ENCODE measurements at regions not wholly inside any gene's neighbourhood (a gene's known extent, or its start where the extent isn't known, plus 50 kb on each side); places are given as distances from the start of the nearest gene placed in this dataset.

DNA sequence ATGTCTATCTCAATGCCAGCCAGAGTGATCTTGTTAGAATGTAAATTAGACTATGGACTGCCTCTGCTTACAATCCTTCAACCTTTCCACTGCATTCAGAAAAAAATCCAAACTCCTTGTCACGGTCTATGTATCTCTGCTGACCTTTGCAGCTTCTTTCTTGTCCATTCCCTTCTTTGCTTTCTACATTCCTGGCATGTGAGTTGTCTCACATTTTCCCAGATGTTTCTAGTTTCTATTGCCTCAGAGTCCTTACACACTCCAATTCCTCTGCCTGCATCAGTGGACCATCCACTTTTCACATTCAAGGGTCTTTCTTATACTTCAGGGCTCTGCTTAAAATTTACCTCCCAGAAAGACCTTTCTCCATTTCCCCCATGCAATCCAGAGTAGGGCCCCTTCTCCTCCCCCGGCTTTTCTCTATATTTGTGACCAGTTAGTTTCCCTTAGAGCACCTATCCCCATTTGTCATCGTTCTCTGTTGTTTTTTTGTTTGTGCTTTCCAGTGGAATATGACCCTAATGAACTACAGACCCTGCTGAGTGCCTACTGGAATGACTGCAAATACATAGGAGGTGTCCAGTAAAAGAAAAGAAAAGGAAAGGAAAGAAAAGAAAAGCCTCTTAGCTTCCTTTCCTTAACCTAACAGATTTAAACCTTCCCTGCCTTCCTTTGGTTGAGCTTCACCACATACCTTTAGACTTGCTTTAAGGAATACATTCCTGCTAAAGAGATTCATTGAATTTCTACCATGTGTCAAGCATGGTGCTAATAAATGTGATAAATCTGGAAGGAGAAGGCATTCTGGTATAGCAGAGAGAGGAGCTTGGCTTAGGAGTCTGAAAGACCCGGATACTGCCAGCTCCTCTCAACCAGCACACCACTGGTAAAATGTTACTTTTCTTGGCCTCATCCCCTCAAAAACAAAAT, 102.0 kb downstream of the DIRAS3 start:
- peak; percentile 19 for ATAC-seq (ENCODE audit: insufficient read depth, low FRiP score)
- no peaks in the 10 kb centered on the region for H3K36me3 ChIP-seq (ENCODE audit: control insufficient read depth in 4 of 4, insufficient read depth in 4 of 4, low read length in 4 of 4)
- no peak overlapping the region for H3K9ac ChIP-seq (ENCODE audit: insufficient read depth in 1 of 2, low read length in 2 of 2)
- H3K4me1 ChIP-seq (ENCODE audit: control insufficient read depth in 5 of 5, insufficient read depth in 5 of 5, low read length in 5 of 5) = peaks cover 0 to 8% (median 5%) of the 10 kb centered on the region in 5 donors
- WGBS, 2 donors = 74 to 84% methylated on average over 4 of the region's 4 CpGs
- DNase-seq = peak in 1 of 3 donors; percentile 18
- H3K4me3 ChIP-seq = no peak overlapping the region
- peaks cover 0 to 34% (median 6%) of the 10 kb centered on the region in 3 donors for H3K27me3 ChIP-seq (ENCODE audit: control insufficient read depth in 3 of 3, insufficient read depth in 3 of 3, low read length in 2 of 3)
- H3K27ac ChIP-seq (ENCODE audit: low read depth in 1 of 2, low read length in 1 of 2) = no peak overlapping the region
- no peaks in the 10 kb centered on the region for H3K9me3 ChIP-seq (ENCODE audit: control insufficient read depth in 4 of 4, insufficient read depth in 3 of 4, low read length in 3 of 4)
- TF ChIP-seq, protein P1, sequence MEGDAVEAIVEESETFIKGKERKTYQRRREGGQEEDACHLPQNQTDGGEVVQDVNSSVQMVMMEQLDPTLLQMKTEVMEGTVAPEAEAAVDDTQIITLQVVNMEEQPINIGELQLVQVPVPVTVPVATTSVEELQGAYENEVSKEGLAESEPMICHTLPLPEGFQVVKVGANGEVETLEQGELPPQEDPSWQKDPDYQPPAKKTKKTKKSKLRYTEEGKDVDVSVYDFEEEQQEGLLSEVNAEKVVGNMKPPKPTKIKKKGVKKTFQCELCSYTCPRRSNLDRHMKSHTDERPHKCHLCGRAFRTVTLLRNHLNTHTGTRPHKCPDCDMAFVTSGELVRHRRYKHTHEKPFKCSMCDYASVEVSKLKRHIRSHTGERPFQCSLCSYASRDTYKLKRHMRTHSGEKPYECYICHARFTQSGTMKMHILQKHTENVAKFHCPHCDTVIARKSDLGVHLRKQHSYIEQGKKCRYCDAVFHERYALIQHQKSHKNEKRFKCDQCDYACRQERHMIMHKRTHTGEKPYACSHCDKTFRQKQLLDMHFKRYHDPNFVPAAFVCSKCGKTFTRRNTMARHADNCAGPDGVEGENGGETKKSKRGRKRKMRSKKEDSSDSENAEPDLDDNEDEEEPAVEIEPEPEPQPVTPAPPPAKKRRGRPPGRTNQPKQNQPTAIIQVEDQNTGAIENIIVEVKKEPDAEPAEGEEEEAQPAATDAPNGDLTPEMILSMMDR (IDR thresholded peaks at IDR 0.05; ENCODE audit: control extremely low read depth, extremely low read depth) = no peak

DNA sequence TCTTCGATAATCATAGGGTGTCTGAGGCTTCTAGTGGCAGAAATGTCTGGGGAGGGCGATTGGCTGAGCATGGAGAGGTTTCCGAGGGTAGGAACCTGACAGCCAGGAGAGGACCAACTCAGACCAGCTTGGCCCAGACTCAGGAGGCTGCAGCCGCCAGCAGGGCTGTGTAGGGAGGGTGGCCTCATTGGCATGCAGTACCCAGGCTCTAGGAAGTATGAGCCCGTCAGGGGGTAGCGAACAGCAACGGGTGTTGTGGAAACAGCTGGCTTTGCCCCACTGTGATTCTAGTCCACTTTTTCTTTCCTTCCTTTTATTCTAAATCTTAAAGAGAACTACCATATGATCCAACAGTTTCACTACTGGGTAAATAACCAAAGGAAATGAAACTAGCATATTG, 103.3 kb downstream of the DIRAS3 start:
- ATAC-seq (ENCODE audit: insufficient read depth, low FRiP score) (no peak), DNase-seq (peak in 1 of 3 donors; percentile 28)
- WGBS, 2 donors = 57 to 69% methylated on average over 7 of the region's 7 CpGs
- Histone ChIP-seq H3K9ac (ENCODE audit: insufficient read depth in 1 of 2, low read length in 2 of 2) (no peak overlapping the region), H3K9me3 (ENCODE audit: control insufficient read depth in 4 of 4, insufficient read depth in 3 of 4, low read length in 3 of 4) (no peaks in the 10 kb centered on the region), H3K4me1 (ENCODE audit: control insufficient read depth in 5 of 5, insufficient read depth in 5 of 5, low read length in 5 of 5) (peaks cover 0 to 8% (median 5%) of the 10 kb centered on the region in 5 donors), H3K36me3 (ENCODE audit: control insufficient read depth in 4 of 4, insufficient read depth in 4 of 4, low read length in 4 of 4) (no peaks in the 10 kb centered on the region), H3K27me3 (ENCODE audit: control insufficient read depth in 3 of 3, insufficient read depth in 3 of 3, low read length in 2 of 3) (peaks cover 0 to 34% (median 6%) of the 10 kb centered on the region in 3 donors), H3K27ac (ENCODE audit: low read depth in 1 of 2, low read length in 1 of 2) (no peak overlapping the region), H3K4me3 (no peak overlapping the region)
- TF ChIP-seq, protein P1 (IDR thresholded peaks at IDR 0.05; ENCODE audit: control extremely low read depth, extremely low read depth) = no peak

DNA sequence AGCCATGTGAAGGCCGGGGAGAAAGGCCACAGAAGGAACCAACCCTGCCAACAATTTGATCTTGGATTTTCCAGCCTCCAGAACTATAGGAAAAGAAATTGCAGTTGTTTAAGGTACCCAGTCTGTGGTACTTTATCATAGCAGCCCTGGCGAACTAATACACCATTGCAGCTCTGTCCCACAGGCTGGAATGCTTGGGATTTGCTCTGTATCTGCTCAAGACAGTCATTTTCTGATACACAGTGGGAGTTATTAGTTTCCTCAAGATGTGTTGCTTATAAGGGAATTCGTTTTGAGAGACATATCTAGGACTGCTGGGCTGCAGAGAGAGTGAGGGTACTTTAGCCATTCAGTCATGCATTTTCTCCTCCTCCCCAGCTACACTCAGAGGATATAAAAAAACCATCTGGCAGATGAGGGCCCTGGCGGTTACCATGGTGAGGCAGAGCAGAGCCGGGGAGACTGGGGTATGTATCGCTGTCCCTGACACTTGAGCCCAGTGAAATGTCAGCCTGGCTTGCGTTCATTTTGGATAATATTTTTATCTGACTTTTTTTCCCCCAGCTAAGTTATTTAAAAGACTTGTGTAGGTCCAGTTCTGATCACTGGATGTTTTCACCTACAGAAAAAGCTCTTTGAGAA, 104.6 kb downstream of the DIRAS3 start:
- H3K36me3 ChIP-seq (ENCODE audit: control insufficient read depth in 4 of 4, insufficient read depth in 4 of 4, low read length in 4 of 4) = no peaks in the 10 kb centered on the region
- H3K27me3 ChIP-seq (ENCODE audit: control insufficient read depth in 3 of 3, insufficient read depth in 3 of 3, low read length in 2 of 3) = peaks cover 0 to 25% (median 3%) of the 10 kb centered on the region in 3 donors
- H3K27ac ChIP-seq (ENCODE audit: low read depth in 1 of 2, low read length in 1 of 2) = no peak overlapping the region
- H3K4me1 ChIP-seq (ENCODE audit: control insufficient read depth in 5 of 5, insufficient read depth in 5 of 5, low read length in 5 of 5) = peaks cover 0 to 8% (median 5%) of the 10 kb centered on the region in 5 donors
- 62 to 72% methylated on average over 7 of the region's 7 CpGs for WGBS, 2 donors
- no peak overlapping the region for H3K4me3 ChIP-seq
- TF ChIP-seq, protein P1 (IDR thresholded peaks at IDR 0.05; ENCODE audit: control extremely low read depth, extremely low read depth) = no peak
- H3K9ac ChIP-seq (ENCODE audit: insufficient read depth in 1 of 2, low read length in 2 of 2) = no peak overlapping the region
- peak; percentile 66 to 67 (median 66) for DNase-seq
- no peaks in the 10 kb centered on the region for H3K9me3 ChIP-seq (ENCODE audit: control insufficient read depth in 4 of 4, insufficient read depth in 3 of 4, low read length in 3 of 4)
- ATAC-seq (ENCODE audit: insufficient read depth, low FRiP score) = no peak

Data from lung (tissue), 11 donors.